Neuronal stem cell (in vitro differentiated cells): ENCODE measurements at regions not wholly inside any gene's neighbourhood (a gene's known extent, or its start where the extent isn't known, plus 50 kb on each side); places are given as distances from the start of the nearest gene placed in this dataset.

Source experiments
- DNase-seq: peaks from one replicate; pipeline ENCODE4 v3.0.0-alpha.2; 2013; ENCODE audit warnings: low spot score
- H2AFZ ChIP-seq: one replicate; pipeline ENCODE4 v1.6.1; 2013; ENCODE audit warnings: mild to moderate bottlenecking, low read length, inconsistent platforms
- H2AK5ac ChIP-seq: 2 replicates; pipeline ENCODE4 v1.6.1; 2013; ENCODE audit warnings: low read depth, mild to moderate bottlenecking, inconsistent platforms, low read length, moderate library complexity, mixed read lengths
- H2BK120ac ChIP-seq: 2 replicates; pipeline ENCODE4 v1.6.1; 2013; ENCODE audit warnings: low read depth, mild to moderate bottlenecking, inconsistent platforms, low read length, moderate library complexity, mixed read lengths
- H2BK12ac ChIP-seq: one replicate; pipeline ENCODE4 v1.6.1; 2013; ENCODE audit warnings: low read length, inconsistent platforms
- H2BK15ac ChIP-seq: 2 replicates; pipeline ENCODE4 v1.6.1; 2013; ENCODE audit warnings: mild to moderate bottlenecking, low read length, inconsistent platforms, mixed read lengths
- H2BK5ac ChIP-seq: one replicate; pipeline ENCODE4 v1.6.1; 2013; ENCODE audit warnings: inconsistent platforms, mild to moderate bottlenecking, low read length, moderate library complexity
- H3K14ac ChIP-seq: one replicate; pipeline ENCODE4 v1.6.1; 2013; ENCODE audit warnings: low read length, inconsistent platforms
- H3K18ac ChIP-seq: 2 replicates; pipeline ENCODE4 v1.6.1; 2013; ENCODE audit warnings: low read length, inconsistent platforms
- H3K23ac ChIP-seq: 2 replicates; pipeline ENCODE4 v1.6.1; 2013; ENCODE audit warnings: low read depth, mild to moderate bottlenecking, mixed read lengths, low read length, inconsistent platforms; ENCODE audit not compliant: poor library complexity
- H3K27ac ChIP-seq: replicated peaks from 3 replicates; pipeline ENCODE4 v1.5.1; 2013; ENCODE audit warnings: low read length, inconsistent platforms
- H3K27me3 ChIP-seq, 3 experiments: 2 replicates each; pipeline ENCODE4 v1.6.1; 2013; ENCODE audit warnings: low read length in 3 of 3, mild to moderate bottlenecking in 2 of 3, inconsistent platforms in 1 of 3, low read depth in 1 of 3, mixed read lengths in 1 of 3, moderate library complexity in 1 of 3; ENCODE audit not compliant: control insufficient read depth in 3 of 3, insufficient read depth in 3 of 3
- H3K36me3 ChIP-seq, 2 donors: replicated peaks in 1 of 2; 2 replicates each; pipeline ENCODE4 v1.6.1; 2013; ENCODE audit warnings: low read length in 2 of 2; ENCODE audit not compliant: control insufficient read depth in 2 of 2, insufficient read depth in 2 of 2
- H3K4ac ChIP-seq: 2 replicates; pipeline ENCODE4 v1.6.1; 2013; ENCODE audit warnings: inconsistent platforms, mild to moderate bottlenecking, low read length, moderate library complexity
- H3K4me1 ChIP-seq, 2 donors: 1 replicate in 1 of 2; 2 replicates in 1 of 2; pipeline ENCODE4 v1.6.1; 2013; ENCODE audit warnings: low read length in 2 of 2, low read depth in 1 of 2; ENCODE audit not compliant: control insufficient read depth in 2 of 2, insufficient read depth in 1 of 2
- H3K4me2 ChIP-seq: one replicate; pipeline ENCODE4 v1.6.1; 2013; ENCODE audit warnings: mild to moderate bottlenecking, low read length, inconsistent platforms; ENCODE audit not compliant: insufficient read depth, poor library complexity, severe bottlenecking
- H3K4me3 ChIP-seq, 2 donors: 2 replicates each; pipeline ENCODE4 v1.5.1; 2013; ENCODE audit warnings: low read length in 2 of 2, mild to moderate bottlenecking in 2 of 2, inconsistent platforms in 1 of 2, moderate library complexity in 1 of 2
- H3K79me1 ChIP-seq: one replicate; pipeline ENCODE4 v1.6.1; 2013; ENCODE audit warnings: low read depth, mild to moderate bottlenecking, inconsistent platforms, low read length, moderate library complexity
- H3K9ac ChIP-seq: one replicate; pipeline ENCODE4 v1.6.1; 2013; ENCODE audit warnings: mild to moderate bottlenecking, low read depth, low read length, inconsistent platforms; ENCODE audit not compliant: poor library complexity
- H3K9me3 ChIP-seq, 2 donors: replicated peaks in 1 of 2; 2 replicates each; pipeline versions ENCODE3 to v1.6.1; 2013; ENCODE audit warnings: low read length in 2 of 2, mild to moderate bottlenecking in 2 of 2, inconsistent platforms in 1 of 2, low read depth in 1 of 2, mixed read lengths in 1 of 2, moderate library complexity in 1 of 2; ENCODE audit not compliant: control insufficient read depth in 2 of 2, insufficient read depth in 1 of 2
- H4K8ac ChIP-seq: one replicate; pipeline ENCODE4 v1.6.1; 2013; ENCODE audit warnings: low read depth, mild to moderate bottlenecking, inconsistent platforms, low read length, moderate library complexity
- H4K91ac ChIP-seq: one replicate; pipeline ENCODE4 v1.6.1; 2013; ENCODE audit warnings: low read length, low read depth, mild to moderate bottlenecking, inconsistent platforms; ENCODE audit not compliant: poor library complexity
- WGBS, 2 donors: extraction: QIAGEN DNeasy Blood & Tissue Kit; methylation state at CpG; one replicate each; pipeline ENCODE4 v1.1.7; 2013; ENCODE audit warnings: missing lambda C conversion rate in 2 of 2, mixed read lengths in 1 of 2; ENCODE audit not compliant: insufficient read length in 2 of 2, insufficient replicate concordance in 1 of 2; ENCODE audit errors: extremely low coverage in 2 of 2; 5-methylcytosine and 5-hydroxymethylcytosine counted together

DNA sequence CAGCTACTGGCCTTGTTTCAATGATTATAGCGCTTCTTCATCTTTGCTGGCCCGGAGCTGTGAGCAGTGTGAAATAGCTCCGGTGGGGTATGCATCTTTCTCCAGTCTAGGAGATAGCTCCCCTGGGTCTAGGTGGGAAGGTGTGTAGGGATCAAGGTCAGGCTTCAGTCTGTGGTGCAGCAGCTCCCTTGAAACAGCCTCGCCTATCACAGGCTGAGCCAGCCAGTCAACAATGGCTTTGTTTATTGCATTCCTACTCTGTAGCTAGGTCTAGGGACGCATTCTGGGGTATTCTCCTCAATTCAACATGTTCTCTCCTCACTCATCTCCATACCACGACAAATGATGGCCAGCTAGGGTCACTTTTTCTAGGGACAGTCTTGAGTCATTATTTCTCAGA lies 646.8 kb upstream of the IGFBP3 start:
- Histone ChIP-seq H4K8ac (no peak overlapping the region), H3K4ac (no peak overlapping the region), H3K9ac (no peak overlapping the region), H3K14ac (no peak overlapping the region), H3K27ac (no peak overlapping the region), H2BK12ac (no peak overlapping the region), H3K4me2 (no peak overlapping the region), H3K23ac (no peak overlapping the region), H2AK5ac (no peak overlapping the region), H2AFZ (no peak overlapping the region), H2BK15ac (no peak overlapping the region), H3K9me3 (no peaks in the 10 kb centered on the region), H3K18ac (no peak overlapping the region), H3K36me3 (no peaks in the 10 kb centered on the region), H3K79me1 (no peaks in the 10 kb centered on the region), H4K91ac (no peak overlapping the region), H3K27me3 (no peaks in the 10 kb centered on the region), H3K4me1 (peaks cover 3 to 7% of the 10 kb centered on the region in 2 donors), H3K4me3 (no peak overlapping the region), H2BK120ac (no peak overlapping the region), H2BK5ac (no peak overlapping the region)
- no peak for DNase-seq
- no CpG with 5 or more reads among the region's 6 CpGs for WGBS, 2 donors

DNA sequence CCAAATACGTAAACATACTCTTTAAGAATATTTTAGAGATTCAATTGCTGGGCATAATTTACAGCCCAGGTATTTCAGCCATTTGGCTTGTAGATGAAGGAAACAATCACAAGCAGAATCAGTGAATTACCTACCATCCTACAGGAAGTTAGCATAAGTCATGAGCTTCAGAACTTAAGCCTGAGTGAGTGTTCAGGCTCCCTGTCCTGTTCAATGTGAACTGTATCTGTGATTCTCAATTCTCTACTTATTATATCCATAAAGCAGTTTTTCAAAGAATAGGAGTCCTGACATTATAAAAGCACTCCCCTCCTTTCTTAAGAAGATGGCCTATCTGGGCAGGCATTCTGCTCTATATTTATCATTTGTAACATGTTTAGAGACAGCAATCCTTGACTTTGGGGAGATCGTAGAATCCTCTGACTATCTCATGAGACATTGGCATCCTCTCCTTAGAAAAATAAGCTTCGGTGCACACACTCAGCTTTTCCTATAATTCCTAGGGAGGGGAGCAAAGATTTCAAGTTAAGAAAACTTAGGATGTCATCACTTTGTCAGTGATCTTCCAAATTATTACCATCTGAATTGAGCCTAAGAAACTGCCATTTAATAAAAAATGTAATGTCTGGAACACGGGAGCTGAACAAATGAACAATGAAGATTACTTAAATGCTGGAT lies 645.2 kb upstream of the IGFBP3 start:
- Histone ChIP-seq H3K79me1 (no peaks in the 10 kb centered on the region), H3K9me3 (no peaks in the 10 kb centered on the region), H4K91ac (no peak overlapping the region), H2BK120ac (no peak overlapping the region), H3K4me1 (peaks cover 3 to 7% of the 10 kb centered on the region in 2 donors), H2AK5ac (no peak overlapping the region), H3K27ac (no peak overlapping the region), H4K8ac (no peak overlapping the region), H3K14ac (no peak overlapping the region), H3K27me3 (no peaks in the 10 kb centered on the region), H3K9ac (no peak overlapping the region), H3K18ac (no peak overlapping the region), H2BK5ac (no peak overlapping the region), H3K23ac (no peak overlapping the region), H3K4me2 (no peak overlapping the region), H2BK15ac (no peak overlapping the region), H3K4ac (no peak overlapping the region), H2BK12ac (no peak overlapping the region), H3K4me3 (no peak overlapping the region), H3K36me3 (no peaks in the 10 kb centered on the region), H2AFZ (no peak overlapping the region)
- DNase-seq = no peak
- WGBS, 2 donors = no CpG with 5 or more reads among the region's 4 CpGs

- Histone ChIP-seq H3K4ac (no peak overlapping the region), H3K79me1 (no peaks in the 10 kb centered on the region), H3K9ac (no peak overlapping the region), H4K8ac (no peak overlapping the region), H3K27me3 (no peaks in the 10 kb centered on the region), H3K23ac (no peak overlapping the region), H3K14ac (no peak overlapping the region), H4K91ac (no peak overlapping the region), H2BK5ac (no peak overlapping the region), H3K18ac (no peak overlapping the region), H2AK5ac (no peak overlapping the region), H3K4me3 (no peak overlapping the region), H3K36me3 (no peaks in the 10 kb centered on the region), H2BK120ac (no peak overlapping the region), H3K27ac (no peak overlapping the region), H2BK12ac (no peak overlapping the region), H3K9me3 (no peaks in the 10 kb centered on the region), H2AFZ (no peak overlapping the region), H3K4me1 (peaks cover 3 to 7% of the 10 kb centered on the region in 2 donors), H2BK15ac (no peak overlapping the region), H3K4me2 (no peak overlapping the region)
- no peak for DNase-seq
- WGBS, 2 donors = no CpG with 5 or more reads among the region's 5 CpGs
Observed at GRCh38 chr7:46565253-46566096, 644.4 kb upstream of the IGFBP3 start.

DNA sequence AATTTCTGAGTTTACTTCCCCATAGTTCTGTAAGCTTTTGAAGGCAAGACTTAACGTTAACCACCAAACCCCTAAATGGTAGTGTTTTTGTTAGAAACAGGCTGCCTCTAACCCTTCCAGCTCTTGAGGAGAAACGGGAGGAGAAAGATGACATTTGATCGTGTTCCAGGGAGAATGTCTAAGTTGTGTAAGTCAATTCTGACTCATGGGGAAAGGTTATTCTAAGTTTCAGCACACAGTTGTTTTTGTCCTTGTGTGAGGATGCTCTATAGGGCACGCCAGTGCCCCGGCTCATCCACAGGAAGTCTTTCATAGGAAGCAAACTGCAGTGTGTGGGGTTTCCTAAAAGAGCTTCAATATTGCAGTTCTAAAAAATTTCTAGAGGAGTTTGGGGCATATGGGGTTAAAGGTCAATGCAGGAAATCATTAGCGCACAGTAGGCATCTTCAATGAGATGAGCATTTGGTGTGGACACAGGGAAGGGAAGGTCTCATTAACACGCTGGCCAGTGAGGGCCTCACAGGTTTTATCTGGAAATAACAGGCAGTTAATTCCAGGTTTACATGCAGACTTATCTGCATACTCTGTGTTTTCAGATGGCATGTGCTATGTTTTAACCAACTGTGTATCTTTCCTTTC lies 638.2 kb upstream of the IGFBP3 start:
- Histone ChIP-seq H3K4me2 (no peak overlapping the region), H3K9me3 (no peaks in the 10 kb centered on the region), H4K8ac (no peak overlapping the region), H2BK12ac (no peak overlapping the region), H2BK120ac (no peak overlapping the region), H3K4me3 (no peak overlapping the region), H3K27ac (no peak overlapping the region), H3K79me1 (no peaks in the 10 kb centered on the region), H4K91ac (no peak overlapping the region), H2AK5ac (no peak overlapping the region), H3K36me3 (no peaks in the 10 kb centered on the region), H3K27me3 (no peaks in the 10 kb centered on the region), H3K4me1 (no peaks in the 10 kb centered on the region), H2AFZ (no peak overlapping the region), H3K18ac (no peak overlapping the region), H3K14ac (no peak overlapping the region), H3K9ac (no peak overlapping the region), H2BK5ac (no peak overlapping the region), H2BK15ac (no peak overlapping the region), H3K4ac (no peak overlapping the region), H3K23ac (no peak overlapping the region)
- no peak for DNase-seq
- WGBS, 2 donors = no CpG with 5 or more reads among the region's 7 CpGs
